Caco-2 (cell line): ENCODE measurements at regions not wholly inside any gene's neighbourhood (a gene's known extent, or its start where the extent isn't known, plus 50 kb on each side); places are given as distances from the start of the nearest gene placed in this dataset.
"Not testable (repeated sequence)": the region's sequence is repeated elsewhere in the genome, so short reads cannot be mapped to it uniquely, and the experiment has no call there.

ENCODE experiments used
- BruUV-seq: library from RNA; stranded (reverse); fragments of 400-500 nt; replicated peaks from 2 replicates; lab custom pipeline; 2021; lab: Mats Ljungman, UMichigan
- CTCF ChIA-PET: fragments of 300-600 bp; sonication (Branson Sonifier 250); formaldehyde crosslinking; loops from one replicate; lab custom pipeline; 2022; ENCODE audit warnings: antibody characterized with exemption; lab: Charles Lee
- POLR2A ChIA-PET: fragments of 300-600 bp; sonication (Branson Sonifier 250); formaldehyde crosslinking; loops from one replicate; lab custom pipeline; 2022; ENCODE audit warnings: antibody characterized with exemption; lab: Charles Lee
- DNase-seq, 2 experiments: peaks; one replicate each; pipeline versions ENCODE4 v3.0.0 to v3.0.0-alpha.2; 2020 to 2022
- H3K27me3 ChIP-seq: replicated peaks from 2 replicates; pipeline ENCODE4 v1.6.0; 2011; ENCODE audit warnings: low read length; ENCODE audit not compliant: control insufficient read depth, insufficient read depth
- H3K36me3 ChIP-seq: 2 replicates; pipeline ENCODE4 v1.5.1; 2011; ENCODE audit warnings: low read length; ENCODE audit not compliant: control insufficient read depth, insufficient read depth
- H3K4me1 ChIP-seq: fragments of 250-450 bp; sonication (Bioruptor Pico); 2 replicates; pipeline ENCODE4 v1.5.1; 2020; ENCODE audit warnings: mild to moderate bottlenecking
- H3K4me3 ChIP-seq: 2 replicates; pipeline ENCODE4 v1.5.1; 2011; ENCODE audit warnings: low read depth, mild to moderate bottlenecking, control low read depth, low read length
- H3K9me3 ChIP-seq: fragments of 250-450 bp; sonication (Bioruptor Pico); 2 replicates; pipeline ENCODE4 v1.5.1; 2020; ENCODE audit warnings: mild to moderate bottlenecking, moderate library complexity
- H3K27ac Mint-ChIP-seq: one replicate; pipeline ENCODE4 v1.8.0; 2022; ENCODE audit warnings: mixed read lengths; ENCODE audit not compliant: unreplicated experiment
- H3K27me3 Mint-ChIP-seq: one replicate; pipeline ENCODE4 v1.8.0; 2022; ENCODE audit warnings: mixed read lengths; ENCODE audit not compliant: insufficient read depth, unreplicated experiment
- H3K36me3 Mint-ChIP-seq: one replicate; pipeline ENCODE4 v1.8.0; 2022; ENCODE audit warnings: mild to moderate bottlenecking, mixed read lengths; ENCODE audit not compliant: insufficient read depth, unreplicated experiment
- H3K4me1 Mint-ChIP-seq: one replicate; pipeline ENCODE4 v1.8.0; 2022; ENCODE audit warnings: low read depth, mixed read lengths; ENCODE audit not compliant: unreplicated experiment
- H3K4me3 Mint-ChIP-seq: one replicate; pipeline ENCODE4 v1.8.0; 2022; ENCODE audit warnings: mild to moderate bottlenecking, moderate library complexity, mixed read lengths; ENCODE audit not compliant: unreplicated experiment
- H3K9me3 Mint-ChIP-seq: one replicate; pipeline ENCODE4 v1.8.0; 2022; ENCODE audit warnings: mixed read lengths; ENCODE audit not compliant: unreplicated experiment
- intact Hi-C: fragments of 100-400 bp; cut with micrococcal nuclease; formaldehyde crosslinking; loops from one replicate; pipeline ENCODE4 v1.10.0; 2022; ENCODE audit not compliant: unreplicated experiment
- TF ChIP-seq, protein P1 (sequence below), 2 experiments: fragments of 200-600 bp in 1 of 2; IDR thresholded peaks; 1 replicate in 1 of 2; 2 replicates in 1 of 2; pipeline versions ENCODE4 v1.5.1 to v1.8.0; 2011 to 2022; ENCODE audit warnings: antibody characterized with exemption in 1 of 2, control low read depth in 1 of 2, inconsistent platforms in 1 of 2, low read depth in 1 of 2, low read length in 1 of 2, mild to moderate bottlenecking in 1 of 2, moderate library complexity in 1 of 2; ENCODE audit not compliant: insufficient read depth in 1 of 2, severe bottlenecking in 1 of 2, unreplicated experiment in 1 of 2

DNA sequence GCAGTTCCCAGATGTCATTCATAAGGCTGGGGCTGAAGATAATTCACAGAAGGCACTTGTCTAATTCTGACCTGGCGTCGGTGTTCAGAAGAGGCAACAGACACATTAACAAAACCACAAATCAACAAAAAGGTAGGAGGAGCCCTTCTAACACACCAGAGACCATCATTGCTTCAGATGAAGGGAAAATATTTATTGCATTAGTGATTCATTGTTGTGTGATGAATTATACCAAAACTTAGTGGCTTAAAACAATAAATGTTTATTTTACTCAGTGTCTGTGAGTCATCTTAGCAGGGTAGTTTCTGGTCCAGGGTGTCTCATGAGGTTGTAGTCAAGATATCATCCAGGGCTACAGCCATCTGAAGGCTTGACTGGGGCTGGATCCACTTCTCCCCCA lies 91.3 kb upstream of the KIF2A start:
- DNase-seq, result no peak
- no peaks in the 10 kb centered on the region for H3K27me3 ChIP-seq
- no peaks in the 10 kb centered on the region for H3K4me1 ChIP-seq
- no peak overlapping the region for H3K4me3 ChIP-seq
- ChIA-PET CTCF (no interaction called here), POLR2A (no interaction called here)
- Mint-ChIP-seq H3K4me3 (no peak overlapping the region), H3K27ac (no peak overlapping the region), H3K36me3 (no peaks in the 10 kb centered on the region), H3K4me1 (no peaks in the 10 kb centered on the region), H3K9me3 (no peaks in the 10 kb centered on the region), H3K27me3 (peaks cover 8% of the 10 kb centered on the region)
- intact Hi-C loops, result no loop called here
- BruUV-seq, result no TSS peak
- no peaks in the 10 kb centered on the region for H3K36me3 ChIP-seq
- TF ChIP-seq, protein P1, sequence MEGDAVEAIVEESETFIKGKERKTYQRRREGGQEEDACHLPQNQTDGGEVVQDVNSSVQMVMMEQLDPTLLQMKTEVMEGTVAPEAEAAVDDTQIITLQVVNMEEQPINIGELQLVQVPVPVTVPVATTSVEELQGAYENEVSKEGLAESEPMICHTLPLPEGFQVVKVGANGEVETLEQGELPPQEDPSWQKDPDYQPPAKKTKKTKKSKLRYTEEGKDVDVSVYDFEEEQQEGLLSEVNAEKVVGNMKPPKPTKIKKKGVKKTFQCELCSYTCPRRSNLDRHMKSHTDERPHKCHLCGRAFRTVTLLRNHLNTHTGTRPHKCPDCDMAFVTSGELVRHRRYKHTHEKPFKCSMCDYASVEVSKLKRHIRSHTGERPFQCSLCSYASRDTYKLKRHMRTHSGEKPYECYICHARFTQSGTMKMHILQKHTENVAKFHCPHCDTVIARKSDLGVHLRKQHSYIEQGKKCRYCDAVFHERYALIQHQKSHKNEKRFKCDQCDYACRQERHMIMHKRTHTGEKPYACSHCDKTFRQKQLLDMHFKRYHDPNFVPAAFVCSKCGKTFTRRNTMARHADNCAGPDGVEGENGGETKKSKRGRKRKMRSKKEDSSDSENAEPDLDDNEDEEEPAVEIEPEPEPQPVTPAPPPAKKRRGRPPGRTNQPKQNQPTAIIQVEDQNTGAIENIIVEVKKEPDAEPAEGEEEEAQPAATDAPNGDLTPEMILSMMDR (IDR thresholded peaks at IDR 0.05; ENCODE audit: insufficient read depth in 1 of 2, low read depth in 1 of 2, low read length in 1 of 2, severe bottlenecking in 1 of 2, unreplicated experiment in 1 of 2), result no peak
- no peaks in the 10 kb centered on the region for H3K9me3 ChIP-seq

DNA sequence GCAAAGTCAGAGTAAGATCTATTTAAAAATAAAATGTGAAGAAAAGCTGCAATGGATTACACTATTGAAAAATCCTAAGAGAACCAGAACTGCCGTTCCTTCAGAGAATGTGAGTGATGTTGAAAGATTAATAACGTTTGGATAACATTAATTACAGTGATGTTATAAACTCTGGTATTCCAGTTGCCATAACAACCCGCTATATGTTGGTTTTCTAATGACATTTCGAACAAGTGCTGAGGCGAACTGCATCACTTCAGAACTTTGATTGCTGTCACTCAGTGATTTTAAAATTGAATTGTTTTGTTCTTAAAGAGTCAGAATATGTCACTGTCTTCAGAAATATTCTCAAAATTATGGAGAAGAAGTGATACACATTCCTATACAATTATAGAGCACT lies 89.4 kb upstream of the KIF2A start:
- H3K27ac Mint-ChIP-seq, H3K4me3 ChIP-seq, intact Hi-C loops, H3K4me1 ChIP-seq, H3K27me3 ChIP-seq, H3K9me3 ChIP-seq, POLR2A ChIA-PET, H3K36me3 Mint-ChIP-seq, H3K27me3 Mint-ChIP-seq, H3K4me3 Mint-ChIP-seq, BruUV-seq, H3K9me3 Mint-ChIP-seq, H3K4me1 Mint-ChIP-seq, H3K36me3 ChIP-seq, DNase-seq, CTCF ChIA-PET: not testable (repeated sequence)

DNA sequence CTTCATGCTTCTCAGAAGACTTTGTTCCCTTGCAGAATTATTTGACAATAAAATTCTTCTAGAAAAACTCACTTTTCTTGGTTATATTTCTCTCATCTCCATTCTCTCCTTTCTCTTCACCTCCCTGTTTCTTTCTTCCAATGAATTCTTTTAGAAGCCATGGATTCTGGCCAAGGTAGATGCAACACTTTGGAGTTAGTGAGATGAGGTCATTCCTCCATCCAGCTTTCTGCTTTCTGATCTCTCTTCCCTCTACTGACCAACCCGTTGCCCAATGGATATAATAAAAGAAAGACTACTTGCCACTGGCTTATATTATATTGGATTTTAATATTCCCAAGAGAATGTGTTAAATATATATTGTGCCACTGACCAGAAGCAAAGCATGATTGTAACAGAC lies 88.9 kb upstream of the KIF2A start:
- H3K27me3 ChIP-seq, H3K9me3 ChIP-seq, intact Hi-C loops, H3K36me3 Mint-ChIP-seq, POLR2A ChIA-PET, CTCF ChIA-PET, H3K27me3 Mint-ChIP-seq, H3K4me1 Mint-ChIP-seq, H3K36me3 ChIP-seq, H3K9me3 Mint-ChIP-seq, H3K4me3 Mint-ChIP-seq, BruUV-seq, DNase-seq, H3K27ac Mint-ChIP-seq, H3K4me3 ChIP-seq, H3K4me1 ChIP-seq: not testable (repeated sequence)

DNA sequence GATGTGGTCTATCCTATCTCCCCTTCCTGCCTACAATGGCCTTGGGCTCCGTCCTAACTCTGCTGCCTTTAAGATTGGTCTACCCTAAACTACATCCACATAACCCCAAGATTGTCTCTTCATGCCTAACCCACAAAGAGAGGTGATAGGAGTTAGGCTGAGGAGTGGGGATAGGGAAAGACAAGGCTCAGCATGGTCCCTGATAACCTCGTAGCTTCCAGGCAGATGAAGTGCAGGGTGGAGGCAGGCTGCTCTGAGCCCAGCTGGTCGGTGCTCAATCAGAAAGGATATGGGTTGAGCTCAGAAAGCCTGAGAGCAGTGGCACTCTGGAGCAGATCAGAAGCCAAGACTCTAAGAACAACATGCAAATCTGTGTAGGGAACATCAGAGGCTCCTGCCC lies 87.1 kb upstream of the KIF2A start:
- H3K4me3 Mint-ChIP-seq, H3K27me3 ChIP-seq, H3K4me1 Mint-ChIP-seq, H3K4me3 ChIP-seq, BruUV-seq, H3K36me3 ChIP-seq, CTCF ChIA-PET, H3K9me3 ChIP-seq, H3K27ac Mint-ChIP-seq, POLR2A ChIA-PET, H3K4me1 ChIP-seq, H3K36me3 Mint-ChIP-seq, H3K9me3 Mint-ChIP-seq, DNase-seq, H3K27me3 Mint-ChIP-seq, intact Hi-C loops: not testable (repeated sequence)

DNA sequence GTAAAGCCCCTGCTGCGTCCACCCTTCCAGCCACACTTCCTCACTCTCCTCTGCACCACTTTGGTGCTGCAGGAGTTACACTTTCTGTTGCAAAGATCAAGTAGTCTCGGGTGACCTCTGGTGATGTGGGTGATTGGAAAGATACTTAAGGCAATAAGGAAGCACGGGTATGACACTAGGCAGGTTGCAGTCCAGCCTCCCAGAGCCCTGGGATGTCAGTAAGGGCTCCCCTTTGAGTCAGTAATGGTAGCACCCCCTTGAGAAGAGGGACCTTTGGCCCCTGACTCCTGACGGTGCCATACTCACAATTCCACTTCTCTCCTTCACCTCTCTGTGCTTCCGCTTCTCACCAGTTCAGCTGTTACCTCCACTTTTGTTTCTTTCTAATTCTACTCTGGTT lies 84.1 kb upstream of the KIF2A start:
- H3K4me1 ChIP-seq, H3K9me3 ChIP-seq, CTCF ChIA-PET, H3K36me3 ChIP-seq, H3K27me3 Mint-ChIP-seq, POLR2A ChIA-PET, H3K27me3 ChIP-seq, DNase-seq, H3K36me3 Mint-ChIP-seq, H3K4me3 ChIP-seq, intact Hi-C loops, H3K9me3 Mint-ChIP-seq, H3K4me1 Mint-ChIP-seq, BruUV-seq, H3K4me3 Mint-ChIP-seq: not testable (repeated sequence)
- peak overlapping the region; percentile 26 for H3K27ac Mint-ChIP-seq

DNA sequence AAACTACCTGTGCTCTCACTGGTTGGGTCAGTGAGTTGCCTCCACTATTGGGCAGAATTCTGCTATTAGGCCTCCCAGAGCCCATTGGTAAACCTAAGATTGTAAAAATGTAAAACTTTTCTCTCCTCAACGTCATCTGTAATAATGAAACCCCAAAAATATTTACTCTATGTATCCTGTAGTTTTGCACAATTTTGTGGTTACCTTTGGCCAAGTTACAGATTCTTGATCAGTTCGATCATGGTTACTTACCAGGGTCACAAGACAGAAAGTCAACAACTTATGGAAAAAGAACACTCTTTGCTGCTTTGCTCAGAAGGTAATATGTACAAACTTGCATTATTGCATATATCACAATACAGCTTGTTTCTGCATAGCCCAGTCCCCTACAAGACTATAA lies 83.7 kb upstream of the KIF2A start:
- H3K36me3 Mint-ChIP-seq, DNase-seq, H3K4me3 Mint-ChIP-seq, H3K36me3 ChIP-seq, POLR2A ChIA-PET, H3K9me3 ChIP-seq, H3K9me3 Mint-ChIP-seq, H3K27me3 ChIP-seq, H3K4me3 ChIP-seq, BruUV-seq, H3K4me1 Mint-ChIP-seq, H3K27me3 Mint-ChIP-seq, intact Hi-C loops, H3K4me1 ChIP-seq, CTCF ChIA-PET: not testable (repeated sequence)
- H3K27ac Mint-ChIP-seq, result peak overlapping the region; percentile 26
